K562 (cell line): ENCODE measurements at regions not wholly inside any gene's neighbourhood (a gene's known extent, or its start where the extent isn't known, plus 50 kb on each side); places are given as distances from the start of the nearest gene placed in this dataset.

Source experiments
- ATAC-seq: fragments of 200-7000 bp; cut with Tn5 transposase; 3 replicates; pipeline ENCODE4 v1.9.1; 2020; ENCODE audit warnings: moderate library complexity
- BruUV-seq: library from RNA; stranded (reverse); fragments of 400-500 nt; replicated peaks from 2 replicates; lab custom pipeline; 2021; lab: Mats Ljungman, UMichigan
- CTCF ChIA-PET: fragments of 300-600 bp; formaldehyde crosslinking; extraction: SDS; loops from one replicate; lab custom pipeline; 2021; ENCODE audit warnings: low intra/inter-chr PET ratio; lab: Yijun Ruan, JAX
- POLR2A ChIA-PET: fragments of 300-600, 350-650 bp; sonication (Branson Sonifier 250); formaldehyde crosslinking; extraction: SDS; loops from one replicate; lab custom pipeline; 2021; ENCODE audit warnings: antibody characterized with exemption, inconsistent platforms; lab: Yijun Ruan, JAX
- DNase-seq, 4 experiments: peaks; one replicate each; pipeline versions ENCODE4 v3.0.0 to v3.0.0-alpha.2; 2011 to 2018; ENCODE audit warnings: low spot score in 3 of 4, mixed read lengths in 3 of 4; ENCODE audit errors: extremely low read depth in 1 of 4
- FAIRE-seq: peaks from 2 replicates; lab custom pipeline; 2011; peaks lifted over from hg19 to GRCh38; lab: Jason Lieb, UNC
- H2AFZ ChIP-seq: 2 replicates; pipeline ENCODE4 v1.6.0; 2011; ENCODE audit warnings: low read depth, low read length, control low read depth, inconsistent platforms
- H3K27ac ChIP-seq: fragments of 200-600 bp; 3 replicates; pipeline ENCODE4 v1.8.0; 2011; ENCODE audit warnings: low read depth, mild to moderate bottlenecking, control low read depth, inconsistent platforms, low read length, moderate library complexity, mixed read lengths; ENCODE audit errors: extremely low read depth
- H3K27me3 ChIP-seq, 2 experiments: fragments of 300-600 bp in 1 of 2; 2 replicates in 1 of 2; 3 replicates in 1 of 2; pipeline versions ENCODE4 v1.6.0 to v1.8.0; 2011; ENCODE audit warnings: inconsistent platforms in 2 of 2, low read length in 2 of 2, mild to moderate bottlenecking in 1 of 2, mixed read lengths in 1 of 2, moderate library complexity in 1 of 2; ENCODE audit not compliant: control insufficient read depth in 2 of 2, insufficient read depth in 2 of 2
- H3K36me3 ChIP-seq: fragments of 300-600 bp; 3 replicates; pipeline ENCODE4 v1.8.0; 2011; ENCODE audit warnings: mild to moderate bottlenecking, low read length, inconsistent platforms; ENCODE audit not compliant: control insufficient read depth, insufficient read depth
- H3K4me1 ChIP-seq, 2 experiments: fragments of 200-600 bp in 1 of 2; replicated peaks in 1 of 2; 2 replicates in 1 of 2; 3 replicates in 1 of 2; pipeline versions ENCODE4 v1.5.1 to v1.8.0; 2011; ENCODE audit warnings: inconsistent platforms in 2 of 2, low read length in 2 of 2, mild to moderate bottlenecking in 1 of 2, mixed read lengths in 1 of 2, moderate library complexity in 1 of 2; ENCODE audit not compliant: control insufficient read depth in 2 of 2, insufficient read depth in 2 of 2
- H3K4me2 ChIP-seq: 2 replicates; pipeline ENCODE4 v1.6.1; 2011; ENCODE audit warnings: low read length, control low read depth, inconsistent platforms, mixed read lengths; ENCODE audit not compliant: insufficient read depth
- H3K4me3 ChIP-seq: fragments of 200-600 bp; sonication (generic), shearing (Covaris generic); 2 replicates; pipeline ENCODE4 v1.5.1; 2016; ENCODE audit warnings: control low read depth, inconsistent platforms
- H3K79me2 ChIP-seq: fragments of 200-600 bp; 3 replicates; pipeline ENCODE4 v1.8.0; 2011; ENCODE audit warnings: low read length, inconsistent platforms; ENCODE audit not compliant: control insufficient read depth, insufficient read depth
- H3K9ac ChIP-seq, 2 experiments: 2 replicates each; pipeline versions ENCODE4 v1.6.0 to v1.6.1; 2011; ENCODE audit warnings: low read depth in 2 of 2, low read length in 2 of 2, control low read depth in 1 of 2, inconsistent platforms in 1 of 2, mild to moderate bottlenecking in 1 of 2, mixed read lengths in 1 of 2; ENCODE audit not compliant: insufficient read depth in 1 of 2
- H3K9me1 ChIP-seq: one replicate; pipeline ENCODE4 v1.6.0; 2011; ENCODE audit warnings: inconsistent platforms, mild to moderate bottlenecking, low read length, moderate library complexity; ENCODE audit not compliant: control insufficient read depth, insufficient read depth
- H3K9me3 ChIP-seq: replicated peaks from 2 replicates; pipeline ENCODE4 v1.5.1; 2011; ENCODE audit warnings: low read depth, low read length, inconsistent platforms; ENCODE audit not compliant: control insufficient read depth, insufficient read depth
- H4K20me1 ChIP-seq: replicated peaks from 2 replicates; pipeline ENCODE4 v1.6.1; 2011; ENCODE audit warnings: low read length, inconsistent platforms, mixed read lengths; ENCODE audit not compliant: control insufficient read depth, insufficient read depth
- ARNT ChIP-seq, 2 experiments: fragments of 450-650 bp; IDR thresholded peaks; 2 replicates each; pipeline ENCODE4 v1.6.1; 2016; ENCODE audit warnings: mild to moderate bottlenecking in 1 of 2
- MTA1 ChIP-seq: fragments of 450-650 bp; IDR thresholded peaks from 2 replicates; pipeline ENCODE4 v1.6.1; 2017; ENCODE audit warnings: borderline replicate concordance
- RREB1 ChIP-seq: fragments of 250-450 bp; sonication (Bioruptor Pico); IDR thresholded peaks from 2 replicates; pipeline ENCODE4 v1.4.0; 2020
- TOE1 ChIP-seq, 2 experiments: fragments of 450-650 bp in 1 of 2; sonication (generic) in 1 of 2; formaldehyde crosslinking in 1 of 2; IDR thresholded peaks; 2 replicates each; pipeline versions ENCODE4 v1.7.1 to v1.8.0; 2016 to 2022; ENCODE audit warnings: borderline replicate concordance in 2 of 2, mild to moderate bottlenecking in 2 of 2, antibody characterized with exemption in 1 of 2, inconsistent platforms in 1 of 2, low read depth in 1 of 2, missing genetic modification reagents in 1 of 2, moderate library complexity in 1 of 2
- ZNF224 ChIP-seq: sonication (generic); formaldehyde crosslinking; IDR thresholded peaks from 2 replicates; pipeline ENCODE4 v1.8.0; 2022; ENCODE audit warnings: mild to moderate bottlenecking, missing genetic modification reagents
- ZNF512 ChIP-seq: IDR thresholded peaks from 2 replicates; pipeline ENCODE4 v1.6.1; 2016; ENCODE audit warnings: missing genetic modification characterization, missing compliant biosample characterization
- in situ Hi-C: fragments of 300-500 bp; cut with MboI; formaldehyde crosslinking; loops from 4 replicates; pipeline ENCODE4 v1.15.0; 2018; ENCODE audit warnings: inconsistent platforms, mixed read lengths
- intact Hi-C: fragments of 100-400 bp; cut with micrococcal nuclease; formaldehyde crosslinking; loops from 2 replicates; pipeline ENCODE4 v1.14.2; 2022

- TF ChIP-seq RREB1 (CRISPR knock-in tag) = no peak
Observed at GRCh38 chr7:94741179-94741578, 85.2 kb upstream of the SGCE start (continued).

DNA sequence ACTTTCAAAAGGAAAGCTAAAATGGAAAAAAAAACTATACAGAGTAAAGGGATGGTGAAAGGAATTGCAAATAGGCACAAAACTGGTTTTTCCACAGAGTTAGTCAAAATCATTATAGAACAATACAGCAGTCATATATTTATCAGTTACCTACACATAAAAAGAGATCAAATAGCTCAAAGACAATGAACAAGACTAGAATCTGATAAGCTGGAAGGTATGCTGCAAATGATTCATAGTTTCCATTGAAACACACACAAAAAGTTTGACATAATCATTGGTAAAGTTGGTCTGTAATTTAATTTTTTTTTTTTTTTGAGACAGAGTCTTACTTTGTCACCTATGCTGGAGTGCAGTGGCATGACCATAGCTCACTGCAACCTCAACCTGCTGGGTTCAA, 92.4 kb upstream of the SGCE start:
- no peak overlapping the region for H3K9ac ChIP-seq
- BruUV-seq = no TSS peak
- H3K4me3 ChIP-seq = no peak overlapping the region
- no peaks in the 10 kb centered on the region for H4K20me1 ChIP-seq
- POLR2A ChIA-PET = no interaction called here
- H3K4me1 ChIP-seq = no peaks in the 10 kb centered on the region
- no peak for ATAC-seq
- TF ChIP-seq ARNT (IDR thresholded peaks at IDR 0.05) = no peak
- TF ChIP-seq ZNF224 (CRISPR knock-in tag) = no peak
- no peak for TF ChIP-seq MTA1
- no peak for TF ChIP-seq ZNF512
- no peak for TF ChIP-seq TOE1 (IDR thresholded peaks at IDR 0.05; ENCODE audit: borderline replicate concordance)
- no peak for TF ChIP-seq TOE1 (CRISPR knock-in tag; IDR thresholded peaks at IDR 0.05; ENCODE audit: borderline replicate concordance, low read depth)
- H3K27me3 ChIP-seq = no peaks in the 10 kb centered on the region
- H3K9me1 ChIP-seq = no peaks in the 10 kb centered on the region
- in situ Hi-C loops (no loop called here), intact Hi-C loops (no loop called here)
- DNase-seq = no peak
- no peak overlapping the region for H3K27ac ChIP-seq
- H3K79me2 ChIP-seq = no peaks in the 10 kb centered on the region
- no peaks in the 10 kb centered on the region for H3K9me3 ChIP-seq
- FAIRE-seq = no peak
- no peak overlapping the region for H2AFZ ChIP-seq
- no peak overlapping the region for H3K4me2 ChIP-seq
- no peaks in the 10 kb centered on the region for H3K36me3 ChIP-seq
- CTCF ChIA-PET = no interaction called here
